GM12874 (cell line): ENCODE measurements at regions not wholly inside any gene's neighbourhood (a gene's known extent, or its start where the extent isn't known, plus 50 kb on each side); places are given as distances from the start of the nearest gene placed in this dataset.

ENCODE experiments used
- TF ChIP-seq, protein P1 (sequence below): IDR thresholded peaks from 2 replicates; pipeline ENCODE4 v1.5.1; 2011; ENCODE audit warnings: low read depth, mild to moderate bottlenecking, control low read depth, low read length, moderate library complexity; ENCODE audit not compliant: insufficient read depth

DNA sequence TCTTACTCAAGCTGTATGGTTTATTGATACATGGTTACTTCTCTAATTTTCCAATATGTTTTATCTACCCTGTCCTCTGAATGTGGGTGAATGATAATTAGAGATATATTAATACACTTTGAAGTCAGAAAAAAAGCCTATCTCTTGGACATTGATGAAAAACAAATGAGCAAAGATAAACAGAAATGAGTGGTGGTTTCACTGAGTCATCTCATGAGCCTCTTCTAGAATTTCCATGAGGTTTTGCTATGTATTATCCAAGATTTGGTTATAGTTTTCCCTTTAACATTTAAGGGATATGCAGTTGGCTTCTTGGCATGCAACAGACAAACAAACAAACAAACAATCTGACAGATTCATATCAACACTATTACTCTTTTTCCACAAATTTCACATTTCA is 586.8 kb downstream of the RFPL4B start:
- TF ChIP-seq, protein P1, sequence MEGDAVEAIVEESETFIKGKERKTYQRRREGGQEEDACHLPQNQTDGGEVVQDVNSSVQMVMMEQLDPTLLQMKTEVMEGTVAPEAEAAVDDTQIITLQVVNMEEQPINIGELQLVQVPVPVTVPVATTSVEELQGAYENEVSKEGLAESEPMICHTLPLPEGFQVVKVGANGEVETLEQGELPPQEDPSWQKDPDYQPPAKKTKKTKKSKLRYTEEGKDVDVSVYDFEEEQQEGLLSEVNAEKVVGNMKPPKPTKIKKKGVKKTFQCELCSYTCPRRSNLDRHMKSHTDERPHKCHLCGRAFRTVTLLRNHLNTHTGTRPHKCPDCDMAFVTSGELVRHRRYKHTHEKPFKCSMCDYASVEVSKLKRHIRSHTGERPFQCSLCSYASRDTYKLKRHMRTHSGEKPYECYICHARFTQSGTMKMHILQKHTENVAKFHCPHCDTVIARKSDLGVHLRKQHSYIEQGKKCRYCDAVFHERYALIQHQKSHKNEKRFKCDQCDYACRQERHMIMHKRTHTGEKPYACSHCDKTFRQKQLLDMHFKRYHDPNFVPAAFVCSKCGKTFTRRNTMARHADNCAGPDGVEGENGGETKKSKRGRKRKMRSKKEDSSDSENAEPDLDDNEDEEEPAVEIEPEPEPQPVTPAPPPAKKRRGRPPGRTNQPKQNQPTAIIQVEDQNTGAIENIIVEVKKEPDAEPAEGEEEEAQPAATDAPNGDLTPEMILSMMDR = no peak

DNA sequence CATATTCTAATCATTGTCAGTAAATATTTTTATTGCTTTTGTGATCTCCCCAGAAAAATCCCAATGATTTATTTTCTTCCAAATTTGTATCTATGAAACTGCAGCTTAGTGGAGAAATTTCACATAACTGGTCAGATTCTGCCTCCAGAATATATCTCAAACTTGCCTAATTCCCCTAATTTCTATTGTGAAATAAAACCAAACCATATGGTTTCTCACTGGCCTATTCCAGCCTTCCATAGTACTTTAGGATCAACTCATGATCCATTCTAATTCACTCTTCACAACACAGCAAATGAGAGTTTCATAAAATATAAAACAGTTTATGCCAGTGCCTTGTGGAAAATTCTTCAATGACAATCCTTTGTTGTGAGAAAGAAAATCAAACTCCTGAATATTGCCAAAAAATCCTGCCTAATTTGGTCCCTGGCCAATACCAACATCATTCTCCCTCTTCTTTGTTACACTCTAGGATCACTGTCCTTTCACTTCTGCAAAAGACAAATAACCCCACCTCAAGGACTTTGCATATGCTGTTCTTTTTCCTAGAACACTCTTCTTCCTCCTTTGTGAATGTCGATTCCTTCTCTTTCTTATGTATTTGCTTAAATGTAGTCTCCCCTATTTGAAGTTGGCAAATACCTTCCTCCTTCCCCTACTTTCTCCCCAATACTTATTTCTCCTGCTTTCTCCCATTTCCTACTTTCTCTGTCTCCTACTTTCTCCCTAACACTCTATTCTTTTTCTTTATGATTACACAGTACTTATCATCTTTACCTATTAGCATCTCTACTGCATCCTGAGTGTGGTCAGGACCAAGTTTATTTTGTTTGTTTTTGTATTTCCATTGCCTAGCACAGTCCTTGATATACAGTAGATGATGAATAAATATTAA is 587.5 kb downstream of the RFPL4B start:
- TF ChIP-seq, protein P1 = no peak

- TF ChIP-seq, protein P1 = no peak
These were observed 588.4 kb downstream of the RFPL4B start for GRCh38 chr6:112935402-112936078.

DNA sequence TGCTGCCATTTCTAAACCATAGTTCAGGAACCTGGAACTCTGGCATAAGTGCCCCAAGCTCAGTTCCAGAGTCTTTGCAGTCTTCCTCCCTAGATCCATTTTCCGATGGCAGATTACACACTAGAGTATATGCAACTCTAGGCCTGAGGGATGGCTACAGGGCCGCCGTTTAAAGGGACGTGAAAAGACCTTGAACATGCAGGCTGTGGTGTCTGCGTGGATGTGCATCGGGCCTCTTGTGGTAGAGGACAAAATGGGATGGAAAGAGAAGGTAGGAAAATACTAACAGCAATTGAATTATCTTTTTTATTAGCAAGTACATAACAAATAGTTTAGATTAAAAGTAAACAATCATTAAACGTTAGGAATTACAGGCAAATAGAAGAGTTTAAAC is 588.9 kb downstream of the RFPL4B start:
- TF ChIP-seq, protein P1 = no peak

- TF ChIP-seq, protein P1 = no peak
These were observed 589.4 kb downstream of the RFPL4B start for GRCh38 chr6:112936504-112936903.

GRCh38 chr6:112938650-112939049 is 591.5 kb downstream of the RFPL4B start:
- TF ChIP-seq, protein P1 = no peak

GRCh38 chr6:112939563-112939962 is 592.4 kb downstream of the RFPL4B start:
- TF ChIP-seq, protein P1 = no peak
